ENCODE measurements at regions not wholly inside any gene's neighbourhood (a gene's known extent, or its start where the extent isn't known, plus 50 kb on each side); places are given as distances from the start of the nearest gene placed in this dataset.

DNA sequence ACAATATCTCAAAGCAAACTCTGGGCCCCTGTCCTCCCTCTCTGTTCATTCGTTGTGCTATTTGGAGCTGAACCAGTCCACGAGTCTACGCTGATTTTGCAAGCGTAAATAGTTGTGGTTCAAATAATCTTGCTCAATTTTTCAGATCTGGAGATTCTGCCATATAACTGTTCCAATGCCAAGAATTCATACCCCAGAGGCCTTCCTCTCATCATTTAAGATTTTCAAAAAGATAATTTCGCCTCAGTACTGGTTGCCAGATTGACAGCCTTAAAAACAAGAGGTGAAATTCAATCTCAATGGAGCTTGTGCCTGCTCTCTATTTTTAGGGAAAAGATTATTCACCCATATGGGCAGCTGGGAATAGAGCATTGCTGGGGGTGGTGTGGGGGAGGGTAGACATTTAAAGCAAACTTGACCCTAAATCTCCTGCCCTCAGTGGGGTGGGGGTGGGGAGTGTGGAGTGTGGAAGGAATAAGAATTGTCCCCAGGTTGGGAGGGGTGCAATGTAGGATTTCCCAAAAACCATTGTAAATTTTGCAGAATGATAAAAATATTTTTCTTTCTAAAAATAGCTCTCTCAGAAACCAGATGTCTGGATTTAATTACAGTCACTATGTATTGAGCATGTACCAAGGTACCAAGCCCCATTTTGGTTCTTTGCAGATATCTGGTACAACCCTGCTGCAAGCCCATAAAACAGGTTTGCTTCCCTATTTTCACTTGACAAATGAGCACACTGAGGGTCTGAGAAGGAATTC lies 104.7 kb upstream of the EEPD1 start (continued):
- TF ChIP-seq, protein P1, sequence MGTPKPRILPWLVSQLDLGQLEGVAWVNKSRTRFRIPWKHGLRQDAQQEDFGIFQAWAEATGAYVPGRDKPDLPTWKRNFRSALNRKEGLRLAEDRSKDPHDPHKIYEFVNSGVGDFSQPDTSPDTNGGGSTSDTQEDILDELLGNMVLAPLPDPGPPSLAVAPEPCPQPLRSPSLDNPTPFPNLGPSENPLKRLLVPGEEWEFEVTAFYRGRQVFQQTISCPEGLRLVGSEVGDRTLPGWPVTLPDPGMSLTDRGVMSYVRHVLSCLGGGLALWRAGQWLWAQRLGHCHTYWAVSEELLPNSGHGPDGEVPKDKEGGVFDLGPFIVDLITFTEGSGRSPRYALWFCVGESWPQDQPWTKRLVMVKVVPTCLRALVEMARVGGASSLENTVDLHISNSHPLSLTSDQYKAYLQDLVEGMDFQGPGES (IDR thresholded peaks at IDR 0.05; ENCODE audit: low read depth, low read length) = no peak
- TF ChIP-seq FOSL2 (IDR thresholded peaks at IDR 0.05; ENCODE audit: borderline replicate concordance, low read depth) (peak; percentile 69; the same call in 1 of the 2 replicates), FOXM1 (IDR thresholded peaks at IDR 0.05; ENCODE audit: low read depth) (peak; percentile 89), EZH2phosphoT487 (IDR thresholded peaks at IDR 0.05; ENCODE audit: borderline replicate concordance, low read depth) (no peak), RCOR1 (IDR thresholded peaks at IDR 0.05; ENCODE audit: low read length) (peak; percentile 87), SIN3A (IDR thresholded peaks at IDR 0.05; ENCODE audit: borderline replicate concordance, low read depth, low read length) (peak; percentile 49), TEAD4 (IDR thresholded peaks at IDR 0.05; ENCODE audit: borderline replicate concordance, insufficient read depth) (peak; percentile 94), POLR2AphosphoS5 (IDR thresholded peaks at IDR 0.05; ENCODE audit: low read depth, low read length) (peak; percentile 77), CHD2 (IDR thresholded peaks at IDR 0.05; ENCODE audit: low read length, partially characterized antibody) (peak; percentile 87), SMC3 (IDR thresholded peaks at IDR 0.05; ENCODE audit: low read depth, low read length) (no peak), JUND (IDR thresholded peaks at IDR 0.05) (peak; percentile 96)

GRCh38 chr7:36048902-36049240 lies 104.2 kb upstream of the EEPD1 start:
- 19% methylated on average over 2 of the region's 2 CpGs for WGBS (ENCODE audit: low lambda C conversion rate)
- Histone ChIP-seq H3K36me3 (replicated peaks in 1 of 2; ENCODE audit: control insufficient read depth in 1 of 2, insufficient read depth in 2 of 2, low read length in 1 of 2) (no peaks in the 10 kb centered on the region), H3K9me2 (no peaks in the 10 kb centered on the region), H3K4me3 (ENCODE audit: low read depth in 2 of 2, low read length in 1 of 2) (no peak overlapping the region), H3K9me3 (no peaks in the 10 kb centered on the region), H4K20me1 (ENCODE audit: insufficient read depth) (no peaks in the 10 kb centered on the region), H2AFZ (ENCODE audit: low read depth) (peak overlapping the region; percentile 7; the same call in 1 of the 2 replicates), H3K4me1 (ENCODE audit: control insufficient read depth in 1 of 2, insufficient read depth in 2 of 2, low read depth in 1 of 2, low read length in 1 of 2) (peaks cover 21 to 23% of the 10 kb centered on the region in 2 experiments), H3F3A (replicated peaks; ENCODE audit: insufficient read depth) (peaks cover 11% of the 10 kb centered on the region), H3K4me2 (peak overlapping the region; percentile 39), H3K79me2 (ENCODE audit: insufficient read depth) (no peaks in the 10 kb centered on the region), H3K9ac (no peak overlapping the region), H3K27me3 (ENCODE audit: insufficient read depth) (no peaks in the 10 kb centered on the region), H3K27ac (ENCODE audit: low read depth in 2 of 2, low read length in 1 of 2) (peak overlapping the region; percentile 71 to 86)
- ChIA-PET CTCF (interaction anchor here (0.7 to 4.3 kb wide), 11 partner anchors 8 to 270 kb away, joined by 3 to 22 read pairs (median 4); no protein-coding TSS in a partner anchor), POLR2A (interaction anchor here (1.0 kb wide), 1 partner anchor 254 kb away, joined by 4 read pairs; no protein-coding TSS in a partner anchor)
- no peak for DNase-seq
- no peak for TF ChIP-seq CHD2 (IDR thresholded peaks at IDR 0.05; ENCODE audit: low read length, partially characterized antibody)
- no peak for TF ChIP-seq SIN3A (IDR thresholded peaks at IDR 0.05; ENCODE audit: borderline replicate concordance, low read depth, low read length)
- peak; percentile 62; the same call in 1 of the 2 replicates for TF ChIP-seq POLR2AphosphoS5 (IDR thresholded peaks at IDR 0.05; ENCODE audit: low read depth, low read length)
- no peak for TF ChIP-seq TAF1 (IDR thresholded peaks at IDR 0.05; ENCODE audit: borderline replicate concordance, low read depth, low read length)
- TF ChIP-seq FOSL2 (IDR thresholded peaks at IDR 0.05; ENCODE audit: borderline replicate concordance, low read depth) = peak; percentile 17; the same call in 1 of the 2 replicates
- no peak for TF ChIP-seq GATA2 (CRISPR knock-in tag; IDR thresholded peaks at IDR 0.05)
- TF ChIP-seq NRF1 (IDR thresholded peaks at IDR 0.05; ENCODE audit: low read depth, low read length) = no peak
- TF ChIP-seq NFIC (IDR thresholded peaks at IDR 0.05; ENCODE audit: borderline replicate concordance) = no peak
- peak; percentile 53 for TF ChIP-seq RCOR1 (IDR thresholded peaks at IDR 0.05; ENCODE audit: low read length)
- TF ChIP-seq, protein P1 (IDR thresholded peaks at IDR 0.05; ENCODE audit: low read depth, low read length) = no peak
- peak; percentile 45; the same call in 1 of the 2 replicates for TF ChIP-seq TCF12 (IDR thresholded peaks at IDR 0.05)
- TF ChIP-seq, protein P2, sequence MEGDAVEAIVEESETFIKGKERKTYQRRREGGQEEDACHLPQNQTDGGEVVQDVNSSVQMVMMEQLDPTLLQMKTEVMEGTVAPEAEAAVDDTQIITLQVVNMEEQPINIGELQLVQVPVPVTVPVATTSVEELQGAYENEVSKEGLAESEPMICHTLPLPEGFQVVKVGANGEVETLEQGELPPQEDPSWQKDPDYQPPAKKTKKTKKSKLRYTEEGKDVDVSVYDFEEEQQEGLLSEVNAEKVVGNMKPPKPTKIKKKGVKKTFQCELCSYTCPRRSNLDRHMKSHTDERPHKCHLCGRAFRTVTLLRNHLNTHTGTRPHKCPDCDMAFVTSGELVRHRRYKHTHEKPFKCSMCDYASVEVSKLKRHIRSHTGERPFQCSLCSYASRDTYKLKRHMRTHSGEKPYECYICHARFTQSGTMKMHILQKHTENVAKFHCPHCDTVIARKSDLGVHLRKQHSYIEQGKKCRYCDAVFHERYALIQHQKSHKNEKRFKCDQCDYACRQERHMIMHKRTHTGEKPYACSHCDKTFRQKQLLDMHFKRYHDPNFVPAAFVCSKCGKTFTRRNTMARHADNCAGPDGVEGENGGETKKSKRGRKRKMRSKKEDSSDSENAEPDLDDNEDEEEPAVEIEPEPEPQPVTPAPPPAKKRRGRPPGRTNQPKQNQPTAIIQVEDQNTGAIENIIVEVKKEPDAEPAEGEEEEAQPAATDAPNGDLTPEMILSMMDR (IDR thresholded peaks at IDR 0.05) = no peak
- no peak for TF ChIP-seq MXI1 (IDR thresholded peaks at IDR 0.05; ENCODE audit: low read depth, low read length)
- no peak for TF ChIP-seq FOXM1 (IDR thresholded peaks at IDR 0.05; ENCODE audit: low read depth)
- TF ChIP-seq SMC3 (IDR thresholded peaks at IDR 0.05; ENCODE audit: low read depth, low read length) = no peak
- TF ChIP-seq TEAD4 (IDR thresholded peaks at IDR 0.05; ENCODE audit: borderline replicate concordance, insufficient read depth) = 0 out of 2 replicates have a peak, but pooled peaks have one; percentile 8
- TF ChIP-seq YY1 (IDR thresholded peaks at IDR 0.05; ENCODE audit: low read depth) = no peak
- no peak for TF ChIP-seq USF2 (IDR thresholded peaks at IDR 0.05; ENCODE audit: borderline replicate concordance, low read depth, low read length)
- no peak for TF ChIP-seq EP300 (IDR thresholded peaks at IDR 0.05; ENCODE audit: borderline replicate concordance in 1 of 2, low read depth in 1 of 2, low read length in 1 of 2)
- TF ChIP-seq JUND (IDR thresholded peaks at IDR 0.05) = no peak
- TF ChIP-seq RAD21 (IDR thresholded peaks at IDR 0.05; ENCODE audit: low read length) = no peak
- TF ChIP-seq, protein P3, sequence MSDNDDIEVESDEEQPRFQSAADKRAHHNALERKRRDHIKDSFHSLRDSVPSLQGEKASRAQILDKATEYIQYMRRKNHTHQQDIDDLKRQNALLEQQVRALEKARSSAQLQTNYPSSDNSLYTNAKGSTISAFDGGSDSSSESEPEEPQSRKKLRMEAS (IDR thresholded peaks at IDR 0.05; ENCODE audit: low read depth) = no peak
- no peak for TF ChIP-seq EZH2phosphoT487 (IDR thresholded peaks at IDR 0.05; ENCODE audit: borderline replicate concordance, low read depth)

All from SK-N-SH (cell line).